CD4-positive, alpha-beta T cell (primary cell): ENCODE measurements at regions not wholly inside any gene's neighbourhood (a gene's known extent, or its start where the extent isn't known, plus 50 kb on each side); places are given as distances from the start of the nearest gene placed in this dataset.

Experiments used
- ATAC-seq: fragments of 200-7000 bp; cut with Tn5 transposase; one replicate; pipeline ENCODE4 v1.10.0; 2022; ENCODE audit warnings: mild to moderate bottlenecking; ENCODE audit not compliant: poor library complexity
- CTCF ChIA-PET: fragments of 350-600 bp; sonication (Branson Sonifier 250); formaldehyde crosslinking; loops from one replicate; lab custom pipeline; 2021; ENCODE audit warnings: antibody characterized with exemption, inconsistent platforms; lab: Charles Lee
- POLR2A ChIA-PET: fragments of 350-600 bp; sonication (Branson Sonifier 250); formaldehyde crosslinking; loops from one replicate; lab custom pipeline; 2021; ENCODE audit warnings: antibody characterized with exemption, inconsistent platforms; lab: Charles Lee
- DNase-seq, 14 experiments: peaks; one replicate each; pipeline ENCODE4 v3.0.0-alpha.2; 2013 to 2020; ENCODE audit warnings: mixed read lengths in 2 of 14
- H3K27ac ChIP-seq, 2 donors: one replicate each; pipeline versions ENCODE4 v1.5.1 to v1.7.0; 2013; ENCODE audit warnings: low read length in 2 of 2, low read depth in 1 of 2, mild to moderate bottlenecking in 1 of 2
- H3K27me3 ChIP-seq, 2 experiments: 1 replicate in 1 of 2; 2 replicates in 1 of 2; pipeline versions ENCODE4 v1.6.1 to v1.7.0; 2013; ENCODE audit warnings: low read length in 2 of 2, control low read depth in 1 of 2, mild to moderate bottlenecking in 1 of 2, moderate library complexity in 1 of 2; ENCODE audit not compliant: insufficient read depth in 2 of 2, control insufficient read depth in 1 of 2
- H3K36me3 ChIP-seq: one replicate; pipeline ENCODE4 v1.6.1; 2013; ENCODE audit warnings: low read length, control low read depth; ENCODE audit not compliant: insufficient read depth
- H3K4me1 ChIP-seq: one replicate; pipeline ENCODE4 v1.6.1; 2013; ENCODE audit warnings: low read length, control low read depth; ENCODE audit not compliant: insufficient read depth
- H3K4me3 ChIP-seq: one replicate; pipeline ENCODE4 v1.5.1; 2013; ENCODE audit warnings: mild to moderate bottlenecking, low read length, moderate library complexity
- H3K9me3 ChIP-seq, 2 experiments: 1 replicate in 1 of 2; 2 replicates in 1 of 2; pipeline versions ENCODE4 v1.6.1 to v1.7.0; 2013; ENCODE audit warnings: low read length in 2 of 2, mild to moderate bottlenecking in 2 of 2, control low read depth in 1 of 2, moderate library complexity in 1 of 2; ENCODE audit not compliant: control insufficient read depth in 1 of 2, insufficient read depth in 1 of 2
- H3K27ac Mint-ChIP-seq: one replicate; pipeline ENCODE4 v1.8.0; 2020; ENCODE audit warnings: mixed read lengths
- H3K27me3 Mint-ChIP-seq: one replicate; pipeline ENCODE4 v1.8.0; 2021; ENCODE audit warnings: mixed read lengths
- H3K36me3 Mint-ChIP-seq: one replicate; pipeline ENCODE4 v1.8.0; 2021; ENCODE audit warnings: low read depth, mixed read lengths
- H3K4me1 Mint-ChIP-seq: one replicate; pipeline ENCODE4 v1.8.0; 2021; ENCODE audit warnings: low read depth, mixed read lengths
- H3K4me3 Mint-ChIP-seq: one replicate; pipeline ENCODE4 v1.8.0; 2020; ENCODE audit warnings: mild to moderate bottlenecking, mixed read lengths
- H3K9me3 Mint-ChIP-seq: one replicate; pipeline ENCODE4 v1.8.0; 2020; ENCODE audit warnings: mixed read lengths
- intact Hi-C, 2 experiments: fragments of 100-400 bp; cut with DNase I in 1 of 2; cut with micrococcal nuclease in 1 of 2; formaldehyde crosslinking; loops; one replicate each; pipeline versions ENCODE4 v1.15.1 to v1.9.0; 2023 to 2025; cut with DNase I, micrococcal nuclease
- TF ChIP-seq, protein P1 (sequence below): fragments of 200-600 bp; IDR thresholded peaks from one replicate; pipeline ENCODE4 v1.8.0; 2022; ENCODE audit warnings: antibody characterized with exemption, mild to moderate bottlenecking

DNA sequence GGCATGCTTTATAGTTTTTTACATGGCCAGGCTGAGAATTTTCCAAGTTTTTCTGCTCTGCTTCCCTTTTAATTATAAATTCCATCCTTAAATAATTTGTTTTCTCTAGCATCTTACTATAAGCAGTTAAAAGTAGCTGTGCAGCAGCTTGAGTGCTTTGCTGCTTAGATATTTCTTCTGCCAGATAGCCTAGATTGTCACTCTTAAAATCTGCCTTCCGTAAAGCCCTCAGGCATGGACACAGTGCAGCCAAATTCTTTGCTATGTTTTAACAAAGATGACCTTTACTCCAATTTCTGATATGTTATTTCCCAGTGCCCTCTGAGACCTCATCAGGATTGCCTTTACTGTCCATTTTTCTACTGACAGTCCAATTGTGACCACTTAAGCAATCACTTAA is 92.6 kb upstream of the SGK1 start:
- no peak overlapping the region for H3K27ac ChIP-seq
- peaks cover 0 to 4% of the 10 kb centered on the region in 2 experiments for H3K9me3 ChIP-seq
- H3K27me3 ChIP-seq: no peaks in the 10 kb centered on the region
- H3K4me1 Mint-ChIP-seq: peaks cover 5% of the 10 kb centered on the region
- intact Hi-C loops: no loop called here
- no peak overlapping the region for H3K27ac Mint-ChIP-seq
- no peaks in the 10 kb centered on the region for H3K36me3 Mint-ChIP-seq
- DNase-seq (no peak), ATAC-seq (no peak)
- ChIA-PET CTCF (no interaction called here), POLR2A (no interaction called here)
- H3K4me3 Mint-ChIP-seq: no peak overlapping the region
- H3K9me3 Mint-ChIP-seq: peaks cover 2% of the 10 kb centered on the region
- H3K27me3 Mint-ChIP-seq: no peaks in the 10 kb centered on the region
- no peaks in the 10 kb centered on the region for H3K36me3 ChIP-seq
- H3K4me3 ChIP-seq: no peak overlapping the region
- TF ChIP-seq, protein P1, sequence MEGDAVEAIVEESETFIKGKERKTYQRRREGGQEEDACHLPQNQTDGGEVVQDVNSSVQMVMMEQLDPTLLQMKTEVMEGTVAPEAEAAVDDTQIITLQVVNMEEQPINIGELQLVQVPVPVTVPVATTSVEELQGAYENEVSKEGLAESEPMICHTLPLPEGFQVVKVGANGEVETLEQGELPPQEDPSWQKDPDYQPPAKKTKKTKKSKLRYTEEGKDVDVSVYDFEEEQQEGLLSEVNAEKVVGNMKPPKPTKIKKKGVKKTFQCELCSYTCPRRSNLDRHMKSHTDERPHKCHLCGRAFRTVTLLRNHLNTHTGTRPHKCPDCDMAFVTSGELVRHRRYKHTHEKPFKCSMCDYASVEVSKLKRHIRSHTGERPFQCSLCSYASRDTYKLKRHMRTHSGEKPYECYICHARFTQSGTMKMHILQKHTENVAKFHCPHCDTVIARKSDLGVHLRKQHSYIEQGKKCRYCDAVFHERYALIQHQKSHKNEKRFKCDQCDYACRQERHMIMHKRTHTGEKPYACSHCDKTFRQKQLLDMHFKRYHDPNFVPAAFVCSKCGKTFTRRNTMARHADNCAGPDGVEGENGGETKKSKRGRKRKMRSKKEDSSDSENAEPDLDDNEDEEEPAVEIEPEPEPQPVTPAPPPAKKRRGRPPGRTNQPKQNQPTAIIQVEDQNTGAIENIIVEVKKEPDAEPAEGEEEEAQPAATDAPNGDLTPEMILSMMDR: no peak
- peaks cover 2% of the 10 kb centered on the region for H3K4me1 ChIP-seq

DNA sequence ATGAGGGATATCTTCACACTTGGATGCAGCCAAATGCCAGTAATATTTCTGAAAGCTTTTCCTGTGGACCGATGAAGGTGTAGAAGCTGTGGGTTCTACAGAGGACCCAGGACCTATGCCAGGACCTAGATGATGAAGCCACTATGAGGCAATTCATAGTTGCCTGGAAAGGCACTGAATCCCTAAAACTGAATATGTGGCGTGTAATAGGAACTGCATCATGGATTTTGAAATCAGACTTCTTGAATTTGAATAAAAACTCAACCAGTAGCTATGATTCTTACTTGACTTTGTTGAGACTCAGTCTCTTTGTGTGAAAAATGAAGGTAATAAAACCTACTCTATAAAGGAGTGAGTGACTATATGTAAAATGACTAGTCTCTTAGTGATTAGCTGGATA is 89.9 kb upstream of the SGK1 start:
- Mint-ChIP-seq H3K4me3 (no peak overlapping the region), H3K27ac (no peak overlapping the region), H3K4me1 (no peaks in the 10 kb centered on the region), H3K27me3 (no peaks in the 10 kb centered on the region), H3K36me3 (no peaks in the 10 kb centered on the region), H3K9me3 (peaks cover 2% of the 10 kb centered on the region)
- no peak overlapping the region for H3K27ac ChIP-seq
- H3K36me3 ChIP-seq: no peaks in the 10 kb centered on the region
- DNase-seq (no peak), ATAC-seq (no peak)
- CTCF ChIA-PET: no interaction called here
- H3K27me3 ChIP-seq: no peaks in the 10 kb centered on the region
- intact Hi-C loops: no loop called here
- no peak overlapping the region for H3K4me3 ChIP-seq
- no peaks in the 10 kb centered on the region for H3K4me1 ChIP-seq
- POLR2A ChIA-PET: no interaction called here
- H3K9me3 ChIP-seq: no peaks in the 10 kb centered on the region
- TF ChIP-seq, protein P1: peak; percentile 1

DNA sequence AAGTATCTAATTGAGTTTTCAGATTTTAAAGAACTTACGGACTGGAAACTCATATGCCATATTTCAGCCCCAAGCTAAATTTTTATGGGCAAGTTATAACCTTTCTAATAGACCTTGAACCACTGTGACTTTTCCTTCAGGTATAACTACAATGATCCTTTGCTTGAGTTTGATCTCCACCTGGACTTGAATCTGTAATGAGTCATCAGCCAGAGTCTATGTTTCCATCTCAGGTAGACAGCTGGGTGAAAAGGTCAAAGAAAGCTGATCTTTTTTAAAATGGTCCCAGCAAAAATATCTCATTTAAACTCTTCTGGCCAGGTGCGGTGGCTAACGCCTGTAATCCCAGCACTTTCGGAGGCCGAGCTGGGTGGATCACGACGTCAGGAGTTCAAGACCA is 88.4 kb upstream of the SGK1 start:
- H3K9me3 Mint-ChIP-seq: no peaks in the 10 kb centered on the region
- Histone ChIP-seq H3K9me3 (no peaks in the 10 kb centered on the region), H3K4me3 (no peak overlapping the region), H3K27ac (no peak overlapping the region), H3K4me1 (no peaks in the 10 kb centered on the region), H3K27me3 (no peaks in the 10 kb centered on the region), H3K36me3 (no peaks in the 10 kb centered on the region)
- intact Hi-C loops: no loop called here
- peaks cover 6% of the 10 kb centered on the region for H3K4me1 Mint-ChIP-seq
- H3K27ac Mint-ChIP-seq: no peak overlapping the region
- H3K27me3 Mint-ChIP-seq: no peaks in the 10 kb centered on the region
- POLR2A ChIA-PET: no interaction called here
- ATAC-seq (no peak), DNase-seq (no peak)
- CTCF ChIA-PET: no interaction called here
- H3K4me3 Mint-ChIP-seq: no peak overlapping the region
- H3K36me3 Mint-ChIP-seq: no peaks in the 10 kb centered on the region
- TF ChIP-seq, protein P1: no peak
